GM12878 (cell line): ENCODE measurements at regions not wholly inside any gene's neighbourhood (a gene's known extent, or its start where the extent isn't known, plus 50 kb on each side); places are given as distances from the start of the nearest gene placed in this dataset.

ENCODE experiments used
- ATAC-seq: fragments of 200-7000 bp; cut with Tn5 transposase; 3 replicates; pipeline ENCODE4 v1.9.1; 2020; ENCODE audit warnings: mild to moderate bottlenecking, moderate library complexity
- BruUV-seq: library from RNA; stranded (reverse); fragments of 400-500 nt; replicated peaks from 2 replicates; lab custom pipeline; 2021; lab: Mats Ljungman, UMichigan
- CTCF ChIA-PET: fragments of 300-600 bp; sonication (Branson Sonifier 250); formaldehyde crosslinking; extraction: SDS; loops from one replicate; lab custom pipeline; 2021; ENCODE audit warnings: inconsistent platforms; lab: Yijun Ruan, JAX
- POLR2A ChIA-PET: fragments of 350-600 bp; formaldehyde crosslinking; extraction: SDS; loops from one replicate; lab custom pipeline; 2021; ENCODE audit warnings: inconsistent platforms; lab: Charles Lee
- RAD21 ChIA-PET: fragments of 300-600 bp; sonication (Branson Sonifier 250); formaldehyde crosslinking; loops from one replicate; lab custom pipeline; 2023; ENCODE audit warnings: antibody characterized with exemption; ENCODE audit not compliant: unreplicated experiment; lab: Charles Lee
- SMC1A ChIA-PET: fragments of 300-600 bp; sonication (Branson Sonifier 250); formaldehyde crosslinking; loops from one replicate; lab custom pipeline; 2023; ENCODE audit not compliant: unreplicated experiment, uncharacterized antibody; lab: Charles Lee
- DNase-seq: peaks from one replicate; pipeline ENCODE4 v3.0.0-alpha.2; 2011; ENCODE audit warnings: low read depth, low spot score
- FAIRE-seq: peaks from 3 replicates; lab custom pipeline; 2011; peaks lifted over from hg19 to GRCh38; lab: Jason Lieb, UNC
- H2AFZ ChIP-seq: 2 replicates; pipeline ENCODE4 v1.6.0; 2011; ENCODE audit warnings: low read depth, low read length, control low read depth; ENCODE audit not compliant: control insufficient read depth
- H3K27ac ChIP-seq: 2 replicates; pipeline ENCODE4 v1.5.1; 2011; ENCODE audit warnings: control low read depth; ENCODE audit not compliant: control insufficient read depth, insufficient read depth
- H3K27me3 ChIP-seq, 2 experiments: replicated peaks in 1 of 2; 2 replicates each; pipeline versions ENCODE4 v1.6.0 to v1.6.1; 2011; ENCODE audit warnings: low read length in 1 of 2; ENCODE audit not compliant: control insufficient read depth in 2 of 2, insufficient read depth in 2 of 2
- H3K36me3 ChIP-seq, 2 experiments: 2 replicates each; pipeline ENCODE4 v1.5.1; 2011; ENCODE audit warnings: low read length in 1 of 2; ENCODE audit not compliant: control insufficient read depth in 2 of 2, insufficient read depth in 2 of 2
- H3K4me1 ChIP-seq: 2 replicates; pipeline ENCODE4 v1.6.1; 2011; ENCODE audit warnings: mild to moderate bottlenecking, low read length, moderate library complexity, mixed read lengths; ENCODE audit not compliant: control insufficient read depth, insufficient read depth
- H3K4me2 ChIP-seq: 2 replicates; pipeline ENCODE4 v1.6.0; 2011; ENCODE audit warnings: control low read depth; ENCODE audit not compliant: control insufficient read depth, insufficient read depth
- H3K4me3 ChIP-seq: fragments of 200-600 bp; sonication (generic); 2 replicates; pipeline ENCODE4 v1.5.1; 2016
- H3K79me2 ChIP-seq: 2 replicates; pipeline ENCODE4 v1.6.0; 2011; ENCODE audit warnings: low read length; ENCODE audit not compliant: control insufficient read depth, insufficient read depth
- H3K9ac ChIP-seq: 2 replicates; pipeline ENCODE4 v1.8.0; 2011; ENCODE audit warnings: low read length, control low read depth, mixed read lengths; ENCODE audit not compliant: control insufficient read depth, insufficient read depth
- H3K9me3 ChIP-seq: replicated peaks from 3 replicates; pipeline ENCODE4 v1.5.1; 2011; ENCODE audit warnings: mild to moderate bottlenecking, low read length; ENCODE audit not compliant: control insufficient read depth, insufficient read depth
- H4K20me1 ChIP-seq: 2 replicates; pipeline ENCODE4 v1.6.0; 2011; ENCODE audit not compliant: control insufficient read depth, insufficient read depth
- FOXK2 ChIP-seq: fragments of 450-650 bp; IDR thresholded peaks from 2 replicates; pipeline ENCODE4 v1.6.1; 2017; ENCODE audit warnings: mild to moderate bottlenecking, moderate library complexity
- YBX1 ChIP-seq: fragments of 450-650 bp; IDR thresholded peaks from 2 replicates; pipeline ENCODE4 v1.6.1; 2016; ENCODE audit warnings: antibody characterized with exemption
- WGBS: methylation state at CpG from one replicate; pipeline ENCODE4 v1.1.6; 2016; ENCODE audit warnings: low lambda C conversion rate; ENCODE audit not compliant: insufficient replicate concordance, insufficient coverage; ENCODE audit errors: missing lambda C conversion rate; 5-methylcytosine and 5-hydroxymethylcytosine counted together
- in situ Hi-C: fragments of 300-500 bp; cut with MboI; formaldehyde crosslinking; loops from 9 replicates; pipeline ENCODE4 v1.14.3; 2018; ENCODE audit warnings: mixed read lengths
- intact Hi-C: fragments of 100-400 bp; cut with micrococcal nuclease; formaldehyde crosslinking; loops from one replicate; pipeline ENCODE4 v1.14.2; 2022; ENCODE audit not compliant: unreplicated experiment

GRCh38 chr3:31013843-31014242 is 119.4 kb upstream of the GADL1 start:
- SMC1A ChIA-PET, result interaction anchor here (0.8 kb wide), 1 partner anchor 48 kb away, joined by 3 read pairs; no protein-coding TSS in a partner anchor
- BruUV-seq, result no TSS peak
- in situ Hi-C loops, result no loop called here

GRCh38 chr3:31014317-31015040 is 120.0 kb upstream of the GADL1 start:
- Histone ChIP-seq H3K36me3 (no peaks in the 10 kb centered on the region), H3K9ac (no peak overlapping the region), H3K4me1 (no peaks in the 10 kb centered on the region), H3K4me3 (no peak overlapping the region), H3K27ac (no peak overlapping the region), H4K20me1 (no peaks in the 10 kb centered on the region), H3K9me3 (no peaks in the 10 kb centered on the region; the same call in 2 of the 3 replicates), H3K27me3 (no peaks in the 10 kb centered on the region), H3K4me2 (no peak overlapping the region), H2AFZ (no peak overlapping the region), H3K79me2 (no peaks in the 10 kb centered on the region)
- no peak for FAIRE-seq
- 15% methylated on average over 8 of the region's 8 CpGs for WGBS
- no peak for TF ChIP-seq FOXK2
- in situ Hi-C loops (no loop called here), intact Hi-C loops (no loop called here)
- RAD21 ChIA-PET, result no interaction called here
- no peak for ATAC-seq
- POLR2A ChIA-PET, result interaction anchor here (0.7 kb wide), 1 partner anchor 1607 kb away, joined by 3 read pairs; no protein-coding TSS in a partner anchor
- DNase-seq, result no peak
- BruUV-seq, result no TSS peak
- CTCF ChIA-PET, result no interaction called here
- SMC1A ChIA-PET, result no interaction called here

More at GRCh38 chr3:31013843-31014242, 119.4 kb upstream of the GADL1 start:
- DNase-seq, result no peak
- Histone ChIP-seq H3K9ac (no peak overlapping the region), H3K27ac (no peak overlapping the region), H3K4me2 (no peak overlapping the region), H3K4me3 (no peak overlapping the region), H2AFZ (no peak overlapping the region), H4K20me1 (no peaks in the 10 kb centered on the region), H3K79me2 (no peaks in the 10 kb centered on the region), H3K4me1 (no peaks in the 10 kb centered on the region), H3K9me3 (no peaks in the 10 kb centered on the region; the same call in 2 of the 3 replicates), H3K36me3 (no peaks in the 10 kb centered on the region), H3K27me3 (no peaks in the 10 kb centered on the region)
- intact Hi-C loops, result no loop called here
- CTCF ChIA-PET, result no interaction called here
- no peak for FAIRE-seq
- TF ChIP-seq YBX1, result no peak
- no peak for ATAC-seq
- POLR2A ChIA-PET, result interaction anchor here (0.7 kb wide), 1 partner anchor 1607 kb away, joined by 3 read pairs; no protein-coding TSS in a partner anchor
- RAD21 ChIA-PET, result no interaction called here
